Prostate gland (tissue), 2 donors: ENCODE measurements at regions not wholly inside any gene's neighbourhood (a gene's known extent, or its start where the extent isn't known, plus 50 kb on each side); places are given as distances from the start of the nearest gene placed in this dataset.

Experiments used
- CTCF ChIP-seq, 4 experiments: fragments of 200-600 bp in 2 of 4; fragments of 450-650 bp in 2 of 4; sonication (generic) in 2 of 4; IDR thresholded peaks; 1 replicate in 3 of 4; 2 replicates in 1 of 4; pipeline ENCODE4 v1.5.1; 2016 to 2019; ENCODE audit warnings: antibody characterized with exemption in 4 of 4, mild to moderate bottlenecking in 2 of 4, moderate library complexity in 2 of 4
- POLR2A ChIP-seq: fragments of 450-650 bp; IDR thresholded peaks from one replicate; pipeline ENCODE4 v1.6.1; 2016; ENCODE audit warnings: antibody characterized with exemption, mild to moderate bottlenecking

GRCh38 chr1:29833581-29833980 lies 597.3 kb downstream of the PTPRU start:
- TF ChIP-seq CTCF (IDR thresholded peaks at IDR 0.05) (no peak), POLR2A (no peak)
